GM21619 (cell line): ENCODE measurements at regions not wholly inside any gene's neighbourhood (a gene's known extent, or its start where the extent isn't known, plus 50 kb on each side); places are given as distances from the start of the nearest gene placed in this dataset.
"Not testable (repeated sequence)": the region's sequence is repeated elsewhere in the genome, so short reads cannot be mapped to it uniquely, and the experiment has no call there.

Source experiments
- ATAC-seq: cut with Tn5 transposase; IDR thresholded peaks from one replicate; pipeline ENCODE4 v1.9.1; 2021; ENCODE audit not compliant: unreplicated experiment

GRCh38 chr3:94778814-94779494 is 716.1 kb downstream of the NSUN3 start:
- ATAC-seq: no peak

- ATAC-seq: no peak
Observed at GRCh38 chr3:94779699-94780098, 716.8 kb downstream of the NSUN3 start.

- ATAC-seq: no peak
Observed at GRCh38 chr3:94784274-94784673, 721.4 kb downstream of the NSUN3 start.

GRCh38 chr3:94787066-94787465 is 724.2 kb downstream of the NSUN3 start:
- no peak for ATAC-seq

- ATAC-seq: no peak
Observed at GRCh38 chr3:94787734-94788270, 724.9 kb downstream of the NSUN3 start.

GRCh38 chr3:94794563-94794962 is 731.7 kb downstream of the NSUN3 start:
- no peak for ATAC-seq

- no peak for ATAC-seq
Observed at GRCh38 chr3:94799420-94800060, 736.7 kb downstream of the NSUN3 start.

GRCh38 chr3:94811836-94812235 is 749.0 kb downstream of the NSUN3 start:
- ATAC-seq: no peak

- no peak for ATAC-seq
Observed at GRCh38 chr3:94821241-94821640, 758.4 kb downstream of the NSUN3 start.

- ATAC-seq: no peak
Observed at GRCh38 chr3:94822298-94822697, 759.4 kb downstream of the NSUN3 start.

GRCh38 chr3:94846251-94846650 is 783.4 kb downstream of the NSUN3 start:
- ATAC-seq: not testable (repeated sequence)

GRCh38 chr3:94862703-94863102 is 799.8 kb downstream of the NSUN3 start:
- no peak for ATAC-seq

GRCh38 chr3:94869059-94869547 is 806.2 kb downstream of the NSUN3 start:
- ATAC-seq: no peak

- no peak for ATAC-seq
Observed at GRCh38 chr3:94873751-94874150, 810.9 kb downstream of the NSUN3 start.

GRCh38 chr3:94875149-94875548 is 812.3 kb downstream of the NSUN3 start:
- no peak for ATAC-seq

GRCh38 chr3:94887065-94887464 is 824.2 kb downstream of the NSUN3 start:
- no peak for ATAC-seq

- ATAC-seq: no peak
Observed at GRCh38 chr3:94896994-94897393, 834.1 kb downstream of the NSUN3 start.

- ATAC-seq: no peak
Observed at GRCh38 chr3:94904156-94904674, 841.4 kb downstream of the NSUN3 start.

- ATAC-seq: no peak
Observed at GRCh38 chr3:94909726-94910125, 846.9 kb downstream of the NSUN3 start.

GRCh38 chr3:94912656-94913055 is 849.8 kb downstream of the NSUN3 start:
- no peak for ATAC-seq

- ATAC-seq: no peak
Observed at GRCh38 chr3:94927175-94927574, 864.3 kb downstream of the NSUN3 start.

GRCh38 chr3:94928921-94929320 is 866.1 kb downstream of the NSUN3 start:
- ATAC-seq: no peak
